A673 (cell line): ENCODE measurements at regions not wholly inside any gene's neighbourhood (a gene's known extent, or its start where the extent isn't known, plus 50 kb on each side); places are given as distances from the start of the nearest gene placed in this dataset.

ENCODE experiments used
- BruUV-seq: library from RNA; stranded (reverse); fragments of 400-500 nt; replicated peaks from 2 replicates; lab custom pipeline; 2021; lab: Mats Ljungman, UMichigan
- CTCF ChIA-PET: fragments of 300-600 bp; sonication (Branson Sonifier 250); formaldehyde crosslinking; loops from one replicate; lab custom pipeline; 2022; ENCODE audit warnings: antibody characterized with exemption; lab: Charles Lee
- POLR2A ChIA-PET: fragments of 300-600 bp; sonication (Branson Sonifier 250); formaldehyde crosslinking; loops from one replicate; lab custom pipeline; 2022; ENCODE audit warnings: antibody characterized with exemption; ENCODE audit not compliant: low non-redundant PET; lab: Charles Lee
- DNase-seq: peaks from one replicate; pipeline ENCODE4 v3.0.0-alpha.2; 2015; ENCODE audit warnings: low spot score
- H3K27ac ChIP-seq: fragments of 200-600 bp; sonication (generic); 2 replicates; pipeline ENCODE4 v1.5.1; 2016; ENCODE audit warnings: mixed run types, low read depth, mild to moderate bottlenecking, mixed read lengths, antibody characterized with exemption, low read length; ENCODE audit not compliant: poor library complexity, severe bottlenecking
- H3K27me3 ChIP-seq: fragments of 200-600 bp; sonication (generic); replicated peaks from 2 replicates; pipeline ENCODE4 v1.6.1; 2017; ENCODE audit warnings: mixed run types, low read depth, mild to moderate bottlenecking, mixed read lengths, antibody characterized with exemption, low read length; ENCODE audit not compliant: insufficient read depth, poor library complexity
- H3K36me3 ChIP-seq: fragments of 200-600 bp; sonication (generic); 2 replicates; pipeline ENCODE4 v1.6.1; 2016; ENCODE audit warnings: mixed run types, mild to moderate bottlenecking, mixed read lengths, antibody characterized with exemption, low read length; ENCODE audit not compliant: insufficient read depth, poor library complexity, severe bottlenecking
- H3K4me1 ChIP-seq: fragments of 200-600 bp; sonication (generic); 2 replicates; pipeline ENCODE4 v1.6.1; 2017; ENCODE audit warnings: mixed run types, mild to moderate bottlenecking, mixed read lengths, antibody characterized with exemption, low read length; ENCODE audit not compliant: insufficient read depth, poor library complexity, severe bottlenecking
- H3K4me3 ChIP-seq: fragments of 200-600 bp; sonication (generic); 2 replicates; pipeline ENCODE4 v1.5.1; 2016; ENCODE audit warnings: low read depth, mixed run types, mild to moderate bottlenecking, mixed read lengths, low read length; ENCODE audit not compliant: poor library complexity, severe bottlenecking
- H3K9me3 ChIP-seq: fragments of 200-600 bp; sonication (generic); 2 replicates; pipeline ENCODE4 v1.6.1; 2016; ENCODE audit warnings: mixed run types, low read depth, mild to moderate bottlenecking, mixed read lengths, antibody characterized with exemption, low read length; ENCODE audit not compliant: poor library complexity, severe bottlenecking
- EZH2 ChIP-seq: fragments of 200-600 bp; sonication (generic); IDR thresholded peaks from 2 replicates; pipeline ENCODE4 v1.6.1; 2017; ENCODE audit warnings: borderline replicate concordance, low read depth, mild to moderate bottlenecking, mixed read lengths, antibody characterized with exemption, low read length; ENCODE audit not compliant: poor library complexity, severe bottlenecking
- intact Hi-C: fragments of 100-400 bp; cut with micrococcal nuclease; formaldehyde crosslinking; loops from one replicate; pipeline ENCODE4 v1.10.0; 2022; ENCODE audit not compliant: unreplicated experiment
- TF ChIP-seq, protein P1 (sequence below): fragments of 300-800, 200-600 bp; sonication (generic); conservative IDR thresholded peaks from 2 replicates; pipeline ENCODE4 v1.5.1; 2017; ENCODE audit warnings: low read depth, mild to moderate bottlenecking, antibody characterized with exemption, low read length, moderate library complexity, mixed read lengths

DNA sequence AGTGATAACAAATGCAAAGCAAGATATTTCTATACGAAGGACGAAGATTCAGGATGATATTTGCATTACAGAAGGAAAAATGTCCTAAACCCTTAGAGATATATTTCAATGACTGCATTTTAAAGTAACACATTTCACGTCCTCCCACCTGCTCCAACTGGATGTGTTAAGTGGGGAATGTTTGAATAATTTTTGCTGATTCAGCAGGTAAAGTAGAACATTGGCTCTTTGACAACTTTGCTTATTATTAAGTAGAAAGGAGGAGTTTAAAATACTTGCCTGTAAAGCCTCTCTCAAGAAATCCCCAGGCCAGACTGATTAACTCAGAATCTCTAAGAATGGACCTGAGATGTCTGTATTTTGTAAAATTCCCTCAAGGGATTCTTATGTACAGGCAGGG lies 1165.2 kb upstream of the PRKX start:
- no peak for DNase-seq
- intact Hi-C loops, result no loop called here
- Histone ChIP-seq H3K27ac (no peak overlapping the region), H3K4me3 (no peak overlapping the region), H3K27me3 (no peaks in the 10 kb centered on the region), H3K36me3 (no peaks in the 10 kb centered on the region), H3K4me1 (no peaks in the 10 kb centered on the region), H3K9me3 (no peaks in the 10 kb centered on the region)
- ChIA-PET CTCF (no interaction called here), POLR2A (no interaction called here)
- TF ChIP-seq, protein P1, sequence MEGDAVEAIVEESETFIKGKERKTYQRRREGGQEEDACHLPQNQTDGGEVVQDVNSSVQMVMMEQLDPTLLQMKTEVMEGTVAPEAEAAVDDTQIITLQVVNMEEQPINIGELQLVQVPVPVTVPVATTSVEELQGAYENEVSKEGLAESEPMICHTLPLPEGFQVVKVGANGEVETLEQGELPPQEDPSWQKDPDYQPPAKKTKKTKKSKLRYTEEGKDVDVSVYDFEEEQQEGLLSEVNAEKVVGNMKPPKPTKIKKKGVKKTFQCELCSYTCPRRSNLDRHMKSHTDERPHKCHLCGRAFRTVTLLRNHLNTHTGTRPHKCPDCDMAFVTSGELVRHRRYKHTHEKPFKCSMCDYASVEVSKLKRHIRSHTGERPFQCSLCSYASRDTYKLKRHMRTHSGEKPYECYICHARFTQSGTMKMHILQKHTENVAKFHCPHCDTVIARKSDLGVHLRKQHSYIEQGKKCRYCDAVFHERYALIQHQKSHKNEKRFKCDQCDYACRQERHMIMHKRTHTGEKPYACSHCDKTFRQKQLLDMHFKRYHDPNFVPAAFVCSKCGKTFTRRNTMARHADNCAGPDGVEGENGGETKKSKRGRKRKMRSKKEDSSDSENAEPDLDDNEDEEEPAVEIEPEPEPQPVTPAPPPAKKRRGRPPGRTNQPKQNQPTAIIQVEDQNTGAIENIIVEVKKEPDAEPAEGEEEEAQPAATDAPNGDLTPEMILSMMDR, result no peak
- TF ChIP-seq EZH2, result no peak
- no TSS peak for BruUV-seq

DNA sequence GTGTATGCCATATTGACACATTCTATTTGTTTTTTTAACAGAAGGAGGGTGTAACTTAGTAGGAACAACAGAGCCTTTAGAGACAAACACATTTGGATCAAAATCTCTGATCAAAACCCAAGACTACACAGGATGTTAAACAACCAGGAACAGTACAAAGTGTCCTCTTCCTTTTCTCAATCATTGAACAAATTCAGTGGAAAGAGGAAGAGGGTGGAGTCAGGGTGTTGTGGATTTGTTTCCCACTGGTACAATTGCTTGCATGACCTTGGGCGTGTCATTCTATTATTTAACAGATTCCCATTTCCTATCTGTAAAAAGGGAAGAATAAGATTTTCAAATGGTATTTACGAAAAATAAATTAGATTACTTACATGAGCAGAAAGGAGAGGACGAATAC lies 1162.8 kb upstream of the PRKX start:
- no peaks in the 10 kb centered on the region for H3K4me1 ChIP-seq
- H3K9me3 ChIP-seq, result no peaks in the 10 kb centered on the region
- TF ChIP-seq EZH2, result no peak
- TF ChIP-seq, protein P1, result no peak
- intact Hi-C loops, result no loop called here
- H3K27ac ChIP-seq, result no peak overlapping the region
- ChIA-PET CTCF (no interaction called here), POLR2A (no interaction called here)
- no peaks in the 10 kb centered on the region for H3K27me3 ChIP-seq
- H3K4me3 ChIP-seq, result no peak overlapping the region
- no peaks in the 10 kb centered on the region for H3K36me3 ChIP-seq
- DNase-seq, result no peak
- BruUV-seq, result no TSS peak

DNA sequence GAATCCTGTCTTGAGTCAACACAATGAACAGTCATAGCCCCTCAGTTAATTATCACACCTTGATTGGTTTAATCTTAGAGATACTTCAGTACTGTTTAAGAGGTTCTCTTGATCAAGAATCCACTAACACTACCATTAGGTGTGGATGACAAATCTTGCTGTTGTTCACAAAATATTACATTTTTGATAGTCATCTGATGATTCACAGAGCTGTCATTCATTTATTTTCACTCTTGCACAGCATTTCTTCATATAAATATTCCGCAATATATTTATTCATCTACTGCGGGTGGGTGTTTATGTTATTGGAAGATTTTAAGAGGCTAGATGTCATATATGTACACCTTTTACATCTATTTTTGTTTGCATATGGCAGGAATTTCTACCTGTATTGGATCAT lies 1138.1 kb upstream of the PRKX start:
- Histone ChIP-seq H3K36me3 (no peaks in the 10 kb centered on the region), H3K4me3 (no peak overlapping the region), H3K27ac (no peak overlapping the region), H3K9me3 (no peaks in the 10 kb centered on the region), H3K4me1 (no peaks in the 10 kb centered on the region), H3K27me3 (no peaks in the 10 kb centered on the region)
- no TSS peak for BruUV-seq
- DNase-seq, result no peak
- intact Hi-C loops, result no loop called here
- ChIA-PET POLR2A (no interaction called here), CTCF (no interaction called here)
- no peak for TF ChIP-seq EZH2
- TF ChIP-seq, protein P1, result no peak
